Esophagus squamous epithelium (tissue), 4 donors: ENCODE measurements at regions not wholly inside any gene's neighbourhood (a gene's known extent, or its start where the extent isn't known, plus 50 kb on each side); places are given as distances from the start of the nearest gene placed in this dataset.

Experiments used
- CTCF ChIP-seq, 6 experiments: fragments of 450-650 bp in 4 of 6; fragments of 200-600 bp in 2 of 6; sonication (generic) in 2 of 6; IDR thresholded peaks; one replicate each; pipeline ENCODE4 v1.5.1; 2016 to 2019; ENCODE audit warnings: antibody characterized with exemption in 6 of 6, mild to moderate bottlenecking in 4 of 6, moderate library complexity in 4 of 6
- POLR2A ChIP-seq, 4 donors: fragments of 450-650 bp; IDR thresholded peaks; one replicate each; pipeline ENCODE4 v1.6.1; 2017; ENCODE audit warnings: antibody characterized with exemption in 4 of 4, mild to moderate bottlenecking in 4 of 4, moderate library complexity in 3 of 4

DNA sequence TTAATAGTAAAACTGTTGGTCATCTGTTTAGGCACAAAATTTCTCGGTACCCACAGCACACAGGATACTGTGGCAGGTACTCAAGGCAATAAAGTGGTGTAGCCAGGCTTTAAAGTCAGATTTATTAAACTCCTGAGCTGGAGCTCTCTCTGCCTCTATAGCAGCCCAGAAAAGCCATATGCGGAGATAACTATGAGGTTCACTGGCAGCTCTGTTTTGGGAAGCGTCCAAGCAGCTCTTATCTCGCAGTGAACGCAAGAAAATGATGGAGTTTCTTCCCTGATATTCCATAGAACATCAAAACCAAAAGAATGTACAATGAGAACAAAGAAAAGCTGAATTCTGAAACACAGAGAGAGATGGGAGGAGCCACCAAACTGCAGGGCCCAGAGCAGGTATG, 248.3 kb downstream of the C1orf94 start:
- TF ChIP-seq CTCF (IDR thresholded peaks at IDR 0.05): no peak
- no peak for TF ChIP-seq POLR2A (IDR thresholded peaks at IDR 0.05)
